HG03575 (cell line): ENCODE measurements at regions not wholly inside any gene's neighbourhood (a gene's known extent, or its start where the extent isn't known, plus 50 kb on each side); places are given as distances from the start of the nearest gene placed in this dataset.
A peak's percentile ranks its signal among the peaks of the same experiment; 100 is the strongest.

ENCODE experiments used
- ATAC-seq: cut with Tn5 transposase; IDR thresholded peaks from one replicate; pipeline ENCODE4 v1.9.1; 2021; ENCODE audit not compliant: unreplicated experiment, insufficient number of reproducible peaks, low FRiP score; ENCODE audit errors: extremely low read depth

- ATAC-seq, result no peak
Observed at GRCh38 chr2:75810611-75811330, 100.1 kb upstream of the GCFC2 start.

- no peak for ATAC-seq
Observed at GRCh38 chr2:75808793-75809535, 98.2 kb upstream of the GCFC2 start.

GRCh38 chr2:75807992-75808391 lies 97.3 kb upstream of the GCFC2 start:
- ATAC-seq, result no peak

GRCh38 chr2:75801234-75801982 lies 90.7 kb upstream of the GCFC2 start:
- peak; percentile 29 for ATAC-seq

GRCh38 chr2:75800456-75800855 lies 89.7 kb upstream of the GCFC2 start:
- peak; percentile 63 for ATAC-seq

GRCh38 chr2:75799859-75800258 lies 89.1 kb upstream of the GCFC2 start:
- no peak for ATAC-seq

- no peak for ATAC-seq
Observed at GRCh38 chr2:75798569-75798968, 87.9 kb upstream of the GCFC2 start.

- no peak for ATAC-seq
Observed at GRCh38 chr2:75792996-75793395, 82.3 kb upstream of the GCFC2 start.

GRCh38 chr2:75792146-75792545 lies 81.4 kb upstream of the GCFC2 start:
- ATAC-seq, result no peak

- no peak for ATAC-seq
Observed at GRCh38 chr2:75790814-75791467, 80.2 kb upstream of the GCFC2 start.

GRCh38 chr2:75790121-75790813 lies 79.6 kb upstream of the GCFC2 start:
- ATAC-seq, result no peak

GRCh38 chr2:75788902-75789301 lies 78.2 kb upstream of the GCFC2 start:
- ATAC-seq, result no peak

- no peak for ATAC-seq
Observed at GRCh38 chr2:75788154-75788553, 77.4 kb upstream of the GCFC2 start.

GRCh38 chr2:75787532-75788132 lies 76.9 kb upstream of the GCFC2 start:
- ATAC-seq, result no peak

GRCh38 chr2:75775311-75775823 lies 64.7 kb upstream of the GCFC2 start:
- no peak for ATAC-seq

GRCh38 chr2:75772908-75773630 lies 62.4 kb upstream of the GCFC2 start:
- ATAC-seq, result no peak

GRCh38 chr2:75765798-75766197 lies 55.1 kb upstream of the GCFC2 start:
- no peak for ATAC-seq

GRCh38 chr2:75764611-75765010 lies 53.9 kb upstream of the GCFC2 start:
- ATAC-seq, result no peak
